ENCODE measurements at regions not wholly inside any gene's neighbourhood (a gene's known extent, or its start where the extent isn't known, plus 50 kb on each side); places are given as distances from the start of the nearest gene placed in this dataset.

DNA sequence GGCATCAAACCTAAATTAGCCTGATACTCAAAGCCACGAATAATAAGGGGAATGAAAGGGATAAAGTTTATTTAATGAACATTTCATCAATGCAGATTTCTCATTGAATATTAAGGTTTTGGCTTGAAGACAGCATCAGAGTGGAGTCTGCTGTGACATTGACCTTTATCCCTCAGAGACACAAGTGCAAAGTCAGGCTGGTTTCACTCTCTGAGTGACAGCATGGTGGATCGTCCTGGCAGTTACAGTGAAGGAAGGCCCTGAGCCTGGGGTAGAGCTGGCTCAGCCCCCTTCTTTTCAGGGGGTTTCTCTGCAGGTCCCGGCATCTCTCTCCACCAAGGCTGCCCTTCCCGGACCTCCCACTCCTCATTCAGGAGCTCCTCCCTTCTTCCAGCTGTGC is 503.1 kb downstream of the PREX1 start:
- DNase-seq, result no peak

DNA sequence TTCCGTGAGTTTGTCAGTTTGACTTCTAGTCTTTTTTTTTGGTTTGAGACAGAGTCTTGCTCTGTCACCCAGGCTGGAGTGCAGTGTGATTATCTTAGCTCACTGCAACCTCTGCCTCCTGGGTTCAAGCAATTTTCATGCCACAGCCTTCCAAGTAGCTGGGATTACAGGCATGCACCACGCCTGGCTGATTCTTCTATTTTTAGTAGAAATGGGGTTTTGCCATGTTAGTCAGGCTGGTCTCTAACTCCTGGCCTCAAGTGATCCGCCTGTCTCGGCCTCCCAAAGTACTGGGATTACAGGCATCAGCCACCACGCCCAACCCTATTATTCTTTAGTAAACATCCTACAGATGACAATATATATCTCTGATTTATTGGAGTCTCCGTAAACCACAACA is 506.5 kb downstream of the PREX1 start:
- DNase-seq, result no peak

DNA sequence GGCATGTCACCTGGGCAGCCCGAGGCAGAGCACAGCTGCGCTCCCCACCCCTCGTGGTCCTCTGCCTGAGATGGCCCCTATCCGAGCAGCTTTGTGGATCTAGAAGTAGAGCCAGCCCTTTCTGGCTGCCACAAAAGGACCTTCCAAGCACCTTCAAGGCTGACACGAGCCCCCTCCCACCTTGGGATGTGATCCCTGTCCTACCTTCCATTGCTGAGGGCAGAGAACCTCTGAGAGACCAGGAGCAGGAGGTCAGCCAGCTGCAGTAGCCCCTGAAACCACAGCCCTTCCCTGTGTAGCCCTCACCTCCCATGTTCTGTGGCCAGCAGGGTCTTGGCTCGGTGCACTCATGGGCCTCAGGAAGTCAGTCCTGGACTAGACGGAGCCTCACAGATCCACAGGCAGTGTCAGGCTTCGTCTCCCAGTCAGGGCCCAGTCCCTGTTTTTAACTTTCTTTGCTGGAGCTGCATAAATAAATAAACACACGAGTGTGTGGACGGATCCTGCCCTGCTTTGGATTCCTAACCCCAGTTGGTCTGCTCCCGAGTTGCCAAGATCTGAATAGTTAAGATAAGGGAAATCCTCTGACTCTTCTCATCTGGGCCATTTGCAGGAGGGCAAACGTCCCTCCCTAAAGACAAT is 507.7 kb downstream of the PREX1 start:
- no peak for DNase-seq

DNA sequence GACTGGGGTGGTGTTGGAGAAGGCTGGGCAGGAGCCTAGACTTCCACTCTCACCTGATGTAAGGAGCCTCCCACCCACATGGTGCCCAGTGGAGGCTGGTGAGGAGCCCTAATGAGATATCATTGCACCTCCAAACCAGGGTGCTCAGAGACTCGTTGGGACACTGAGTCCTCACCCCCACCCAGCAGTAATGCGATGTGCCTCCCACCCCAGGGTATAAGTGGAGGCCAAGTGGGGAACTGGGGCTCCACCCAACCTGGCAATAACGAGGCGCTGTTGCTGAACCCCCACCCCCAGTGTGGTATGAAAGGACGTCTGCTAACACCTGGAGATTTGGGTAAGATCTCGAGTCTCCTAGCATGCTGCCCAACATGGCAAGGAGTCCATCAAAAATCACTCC is 510.2 kb downstream of the PREX1 start:
- DNase-seq, result no peak

GRCh38 chr20:48314925-48315592 is 512.7 kb downstream of the PREX1 start:
- DNase-seq, result no peak

DNA sequence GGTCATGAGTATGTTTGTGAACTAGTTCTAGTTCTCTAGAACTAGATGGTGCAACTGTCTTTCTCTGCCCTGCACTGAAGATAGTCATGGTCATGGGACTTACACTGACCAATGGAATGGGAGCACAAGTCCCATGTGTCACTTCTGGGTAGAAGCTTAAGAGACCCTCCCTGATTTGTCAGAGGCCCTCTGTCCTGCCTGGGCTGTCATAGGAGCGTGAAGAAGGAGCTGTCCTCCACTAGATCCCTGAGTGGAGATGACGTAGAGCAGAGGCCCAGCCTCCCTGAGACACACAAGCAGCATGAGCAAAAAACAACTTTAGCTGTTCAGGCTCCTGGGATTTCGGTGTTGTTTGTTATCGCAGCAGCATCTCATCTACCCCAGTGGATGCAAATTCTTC is 514.5 kb downstream of the PREX1 start:
- no peak for DNase-seq

GRCh38 chr20:48311956-48312355 is 515.8 kb downstream of the PREX1 start:
- DNase-seq, result no peak

GRCh38 chr20:48310305-48310704 is 517.5 kb downstream of the PREX1 start:
- no peak for DNase-seq

DNA sequence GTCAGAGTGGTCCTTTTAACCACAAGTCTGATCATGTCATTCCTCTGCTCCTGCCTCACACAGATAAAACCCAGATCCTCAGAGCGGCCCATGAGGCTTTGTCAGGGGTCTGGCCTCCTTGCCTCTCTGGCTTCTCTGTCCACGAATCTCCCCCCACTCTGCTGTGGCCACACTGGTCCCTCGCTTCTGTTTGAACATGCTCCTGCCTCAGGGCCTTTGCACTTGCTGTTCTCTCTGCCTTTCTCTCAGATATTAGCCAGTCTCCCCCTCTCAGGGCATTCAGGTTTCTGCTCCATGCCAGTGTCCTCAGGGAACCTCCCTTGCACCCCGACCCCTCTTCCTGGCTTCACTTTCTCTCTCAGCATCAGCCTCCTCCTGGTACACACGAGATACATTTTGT is 518.5 kb downstream of the PREX1 start:
- no peak for DNase-seq

GRCh38 chr20:48308882-48309281 is 518.9 kb downstream of the PREX1 start:
- DNase-seq, result no peak

DNA sequence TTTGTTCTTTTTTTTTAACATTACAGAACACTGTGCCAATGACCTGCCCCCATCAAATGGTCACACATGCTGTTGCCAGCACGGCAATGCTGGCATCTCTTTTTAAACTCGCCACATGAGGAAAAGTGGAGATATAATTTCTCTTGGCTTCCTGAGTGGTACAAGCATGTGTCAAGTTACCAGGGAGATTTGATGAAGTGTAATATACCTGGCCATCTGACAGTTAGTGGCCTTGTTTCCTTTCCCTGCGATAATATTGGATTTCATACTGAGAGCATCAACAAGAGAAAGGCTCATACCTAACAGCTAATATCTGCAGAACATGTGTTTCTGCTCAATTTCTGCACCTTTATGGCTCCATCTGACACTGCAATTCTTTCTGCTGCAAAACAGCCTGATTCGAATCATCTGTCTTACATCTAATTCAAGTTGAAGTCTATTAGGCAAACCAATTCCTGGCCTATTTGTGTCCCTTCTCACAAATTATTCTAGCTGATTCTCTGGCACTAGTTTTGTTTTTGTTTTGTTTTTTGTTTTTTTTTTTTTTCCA is 519.5 kb downstream of the PREX1 start:
- DNase-seq, result no peak

GRCh38 chr20:48307277-48307676 is 520.5 kb downstream of the PREX1 start:
- no peak for DNase-seq

DNA sequence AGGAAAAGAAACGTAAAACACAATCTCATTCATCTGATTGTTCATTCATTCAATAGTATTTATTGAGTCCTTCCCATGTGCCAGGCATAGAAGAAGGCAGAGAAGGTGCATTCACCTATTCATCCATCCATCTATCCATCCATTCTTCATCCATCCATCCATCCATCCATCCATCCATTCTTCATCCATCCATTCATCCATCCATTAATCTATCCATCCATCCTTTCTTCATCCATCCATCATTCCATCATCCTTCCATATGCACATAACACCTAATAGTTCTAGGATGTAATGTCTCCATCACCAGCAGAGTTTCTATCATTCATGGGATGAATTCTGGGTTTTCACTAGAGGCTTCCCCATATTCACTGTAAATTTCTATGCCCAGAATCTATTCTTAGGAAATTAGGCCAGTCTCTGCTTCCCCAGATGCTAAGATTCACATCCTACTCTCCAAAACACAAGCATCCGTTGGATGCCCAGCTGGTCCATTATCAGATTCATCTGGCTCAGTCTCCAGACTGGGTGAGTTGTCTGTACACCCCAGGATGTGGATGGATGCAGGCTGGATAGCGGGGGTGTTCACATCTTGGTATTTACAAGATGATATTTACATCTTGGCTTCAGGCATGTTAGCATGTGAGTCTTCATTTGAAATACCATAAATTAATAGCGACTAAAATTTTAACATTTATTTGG is 517.7 kb upstream of the SULF2 start:
- DNase-seq, result no peak

DNA sequence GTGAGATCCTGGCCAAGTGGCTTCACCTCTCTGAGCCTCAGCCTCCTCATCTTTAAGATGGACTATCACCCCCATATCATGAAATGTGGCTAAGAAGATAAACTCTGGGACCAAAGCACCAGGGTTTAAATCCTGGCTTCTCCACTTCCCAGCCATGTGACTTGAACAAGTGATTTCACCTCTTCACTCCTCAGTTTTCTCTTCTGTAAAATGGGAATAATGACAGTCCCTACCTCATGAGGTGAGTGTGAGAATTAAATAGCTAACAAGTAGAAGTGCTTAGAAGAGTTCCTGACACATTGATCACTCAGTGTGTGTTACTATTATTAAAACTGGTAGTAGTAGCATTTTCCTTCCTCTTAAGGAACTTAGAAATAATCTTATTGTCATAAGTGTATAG is 516.9 kb upstream of the SULF2 start:
- no peak for DNase-seq

- DNase-seq, result no peak
Observed at GRCh38 chr20:48301189-48301588, 515.9 kb upstream of the SULF2 start.

- DNase-seq, result no peak
Observed at GRCh38 chr20:48300529-48300928, 515.2 kb upstream of the SULF2 start.

DNA sequence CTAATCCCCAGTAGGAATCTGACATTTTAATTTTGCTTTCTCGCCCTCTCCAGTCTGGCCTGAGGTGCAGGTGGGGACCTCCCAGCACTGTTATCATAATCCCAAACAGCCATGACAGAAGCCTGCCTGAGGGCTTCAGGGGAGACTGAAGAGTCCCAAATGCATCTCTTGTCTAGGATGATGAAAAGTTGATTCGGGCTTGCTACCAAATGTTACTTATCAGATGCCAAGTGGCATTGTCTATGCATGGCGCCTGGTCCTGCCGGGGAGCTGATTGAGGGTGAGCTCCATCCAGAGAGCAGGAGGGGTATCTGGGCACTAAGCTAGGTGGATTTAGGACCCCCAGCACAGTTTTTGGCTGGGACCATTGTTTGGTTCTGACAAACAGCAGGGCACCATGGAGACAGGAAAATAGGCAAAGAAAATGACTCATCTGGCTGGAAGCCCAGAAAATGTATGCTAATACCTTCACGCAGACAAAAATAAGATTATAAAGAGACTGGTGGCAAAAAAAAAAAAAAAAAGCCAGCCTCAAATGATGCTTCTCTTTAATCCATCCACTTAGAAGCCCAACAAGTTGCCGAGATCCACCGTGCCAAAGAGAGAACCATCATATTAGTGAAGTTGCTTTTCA is 513.7 kb upstream of the SULF2 start:
- DNase-seq, result no peak

GRCh38 chr20:48298433-48298832 is 513.2 kb upstream of the SULF2 start:
- DNase-seq, result no peak

GRCh38 chr20:48295966-48296421 is 510.7 kb upstream of the SULF2 start:
- no peak for DNase-seq

- peak; percentile 40 for DNase-seq
Observed at GRCh38 chr20:48295445-48295903, 510.2 kb upstream of the SULF2 start.

DNA sequence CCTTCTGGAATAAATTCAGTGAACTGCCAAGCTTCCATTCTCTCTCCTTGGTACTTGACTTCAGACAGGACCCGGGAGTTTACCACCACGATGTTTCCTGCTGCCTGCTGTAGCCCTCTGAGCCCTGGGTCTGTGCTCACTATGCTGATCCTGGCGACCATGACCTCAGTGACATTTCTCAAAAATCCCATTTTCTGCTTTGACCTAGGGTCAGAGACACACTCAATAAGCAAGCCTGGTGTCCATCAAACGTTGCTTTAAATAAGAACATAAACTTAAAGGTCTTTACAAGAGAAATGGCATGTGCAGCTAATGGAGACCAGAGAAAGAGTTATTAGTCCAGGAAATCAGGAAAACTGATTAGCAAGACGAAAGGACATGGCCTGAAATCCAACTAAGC is 509.7 kb upstream of the SULF2 start:
- no peak for DNase-seq

DNA sequence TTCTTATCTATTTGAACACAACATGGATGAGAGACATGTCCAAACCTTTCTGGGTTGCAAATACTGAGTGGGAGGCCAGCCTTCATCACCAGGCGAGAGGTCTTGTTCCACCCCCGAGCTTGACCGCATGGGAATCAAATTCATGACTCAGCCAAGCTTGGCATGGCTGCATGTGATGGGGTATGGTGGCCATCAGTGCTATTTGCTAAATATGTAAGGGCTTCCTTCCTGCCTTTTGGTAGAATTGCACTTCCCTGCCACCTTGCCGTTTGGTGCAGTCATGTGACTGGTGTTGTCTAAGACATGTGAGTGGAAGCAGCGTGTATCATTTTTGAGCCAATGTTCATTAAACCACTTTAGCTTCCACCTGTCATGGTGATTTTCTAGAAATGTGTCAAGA is 508.9 kb upstream of the SULF2 start:
- no peak for DNase-seq

DNA sequence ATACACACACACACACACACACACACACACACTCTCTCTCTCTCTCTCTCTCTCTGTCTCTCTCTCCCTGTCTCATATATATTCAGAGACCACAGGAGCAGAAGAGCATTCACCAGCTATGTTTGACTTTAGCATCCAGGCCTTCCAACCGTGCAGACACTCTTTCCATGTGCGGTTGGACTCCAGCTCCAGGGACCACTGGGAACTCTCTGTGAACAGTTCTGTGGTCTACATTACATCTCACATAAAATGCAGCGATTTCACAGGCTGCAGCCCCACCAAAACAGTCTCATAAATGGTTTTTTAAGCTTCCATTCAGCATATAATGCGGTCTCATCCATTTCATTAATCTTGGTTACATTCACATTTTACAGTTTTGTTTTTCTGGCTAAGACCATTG is 508.4 kb upstream of the SULF2 start:
- no peak for DNase-seq
